ENCODE measurements at regions not wholly inside any gene's neighbourhood (a gene's known extent, or its start where the extent isn't known, plus 50 kb on each side); places are given as distances from the start of the nearest gene placed in this dataset.

- DNase-seq, result no peak
Measured at GRCh38 chrX:4451591-4451990, 738.1 kb upstream of the PRKX start.

- DNase-seq, result no peak
Measured at GRCh38 chrX:4450177-4450576, 736.7 kb upstream of the PRKX start.

DNA sequence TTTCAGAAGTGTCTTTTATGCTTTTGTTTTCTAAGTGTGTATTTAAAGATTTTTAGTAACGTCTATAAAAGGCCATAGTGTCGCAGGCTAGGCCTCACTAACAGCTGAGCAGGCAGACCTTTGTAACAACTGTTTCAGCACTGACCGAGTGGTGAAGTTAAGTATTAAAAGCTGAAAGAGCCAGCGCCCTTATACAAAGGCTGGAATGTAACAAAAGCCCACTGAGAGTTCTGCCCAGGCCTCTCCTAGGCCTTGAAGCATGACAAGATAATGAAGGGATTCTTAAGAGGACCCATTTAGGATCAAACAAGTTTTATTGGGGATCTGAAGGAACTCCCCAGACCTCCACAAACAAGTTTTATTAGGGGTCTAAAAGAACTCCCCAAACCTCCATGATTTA lies 722.5 kb upstream of the PRKX start:
- DNase-seq, result no peak

GRCh38 chrX:4397471-4397870 lies 684.0 kb upstream of the PRKX start:
- no peak for DNase-seq

- DNase-seq, result no peak
Measured at GRCh38 chrX:4382273-4382672, 668.8 kb upstream of the PRKX start.

DNA sequence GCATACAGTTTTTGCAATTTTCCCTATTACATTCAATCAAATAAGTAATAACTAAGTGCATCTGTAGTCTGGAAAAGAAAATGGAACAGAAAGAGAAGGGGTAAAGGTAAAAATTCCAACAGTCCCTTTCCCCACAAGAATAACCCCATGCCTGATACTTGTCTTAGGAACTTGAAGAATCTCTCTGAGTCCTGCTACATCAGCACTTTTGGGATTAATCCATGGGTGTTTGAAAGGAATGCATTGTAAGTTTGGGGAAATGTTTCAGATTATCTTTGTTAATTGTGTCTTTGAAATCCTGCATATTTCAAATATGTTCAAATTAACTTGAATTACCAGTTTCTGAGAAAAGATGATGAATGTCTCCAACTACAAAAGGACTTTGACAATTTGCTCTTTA lies 667.3 kb upstream of the PRKX start:
- no peak for DNase-seq

GRCh38 chrX:4379071-4379470 lies 665.6 kb upstream of the PRKX start:
- DNase-seq, result no peak

GRCh38 chrX:4373791-4374190 lies 660.3 kb upstream of the PRKX start:
- no peak for DNase-seq

DNA sequence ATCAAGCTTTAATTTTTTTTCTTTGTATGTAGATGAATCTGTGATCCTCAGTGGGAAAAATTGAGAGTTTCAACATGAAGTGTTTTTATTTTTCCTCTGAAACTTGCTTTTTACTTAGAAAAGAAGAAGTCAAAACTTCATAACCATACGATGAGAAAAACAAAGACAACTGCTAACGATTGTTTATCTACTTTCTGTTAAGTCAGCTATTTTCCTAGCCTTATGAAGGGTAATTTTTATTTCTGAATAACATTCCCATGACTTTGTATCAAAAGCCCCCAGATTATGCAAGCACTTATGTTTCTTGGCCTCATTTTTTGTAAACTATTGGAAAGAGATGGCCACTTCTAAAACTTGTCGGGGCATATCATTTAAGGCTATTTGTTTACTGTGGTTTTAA lies 645.1 kb upstream of the PRKX start:
- no peak for DNase-seq

DNA sequence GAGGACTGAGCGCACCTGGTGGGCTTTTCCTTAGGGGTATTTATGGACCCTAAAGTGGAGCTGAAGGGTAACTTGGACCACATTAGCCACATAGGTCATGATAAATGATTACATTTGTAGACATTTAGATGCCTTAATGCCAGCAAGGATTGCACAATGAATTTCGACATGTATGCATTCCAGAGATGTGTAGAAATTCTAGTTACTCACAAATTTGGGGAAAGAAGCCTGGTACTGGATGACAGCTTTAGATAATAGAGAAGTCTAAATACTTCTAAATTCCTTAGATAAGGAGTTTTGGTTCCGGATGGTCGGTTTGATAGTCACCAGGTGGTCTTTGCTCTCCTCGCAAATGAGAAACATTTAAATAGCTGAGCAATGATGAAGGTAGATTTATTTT lies 609.5 kb upstream of the PRKX start:
- DNase-seq, result no peak

- no peak for DNase-seq
Measured at GRCh38 chrX:4320436-4320947, 607.0 kb upstream of the PRKX start.

DNA sequence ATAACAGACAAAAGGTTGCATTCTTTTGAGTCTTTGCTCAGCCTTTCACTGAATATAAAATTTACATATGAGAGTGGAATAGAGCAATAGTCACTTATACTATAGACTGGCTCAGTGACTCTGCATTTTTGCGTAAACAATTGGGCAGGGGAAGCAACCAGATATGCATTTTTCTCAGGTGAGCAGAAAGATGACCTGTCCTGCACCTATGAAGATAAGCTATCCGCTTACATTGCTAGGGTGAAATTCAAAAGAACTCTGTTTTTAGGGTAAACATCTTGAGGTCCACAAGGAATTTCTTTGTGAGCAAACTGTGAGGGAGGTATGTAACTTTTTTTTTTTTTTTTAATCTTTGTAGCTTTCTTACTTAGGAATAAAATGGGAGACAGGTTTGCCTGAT lies 602.4 kb upstream of the PRKX start:
- no peak for DNase-seq

DNA sequence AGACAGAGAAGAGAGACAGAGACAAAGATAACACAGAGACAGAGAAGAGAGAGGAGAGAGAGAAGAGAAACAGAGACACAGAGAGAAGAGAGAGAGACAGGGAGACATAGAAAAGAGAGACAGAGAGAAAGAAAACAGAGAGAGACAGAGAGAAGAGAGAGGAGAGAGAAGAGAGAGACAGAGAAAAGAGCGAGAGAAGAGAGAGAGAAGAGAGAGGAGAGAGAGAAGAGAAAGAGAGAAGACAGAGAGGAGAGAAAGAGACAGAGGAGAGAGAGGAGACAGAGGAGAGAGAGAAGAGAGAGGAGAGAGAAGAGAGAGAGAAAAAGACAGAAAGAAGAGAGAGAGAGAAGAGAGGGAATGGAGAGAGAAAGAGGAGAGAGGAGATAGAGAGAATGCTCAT lies 601.1 kb upstream of the PRKX start:
- no peak for DNase-seq

- no peak for DNase-seq
Measured at GRCh38 chrX:4277122-4277521, 563.7 kb upstream of the PRKX start.

DNA sequence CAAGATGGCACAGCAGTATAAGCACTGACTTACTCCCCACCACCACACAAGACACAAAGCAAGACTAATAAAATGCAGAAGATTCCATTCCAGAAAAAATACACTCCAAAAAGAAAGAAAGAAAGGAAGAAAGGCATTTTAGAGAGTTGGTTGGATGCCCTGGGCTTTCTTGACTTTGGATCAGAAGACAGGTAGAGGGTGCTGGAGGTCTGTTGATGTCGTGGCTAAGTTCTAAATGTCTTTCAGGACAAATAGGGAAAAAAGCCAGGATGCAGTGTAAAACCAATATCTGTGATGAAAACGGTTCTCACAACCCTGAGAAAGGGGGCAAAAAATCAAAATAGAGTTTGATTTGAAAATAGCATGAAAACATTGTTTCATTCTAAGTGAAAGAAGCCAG lies 555.2 kb upstream of the PRKX start:
- no peak for DNase-seq

GRCh38 chrX:4265036-4265435 lies 551.6 kb upstream of the PRKX start:
- no peak for DNase-seq

DNA sequence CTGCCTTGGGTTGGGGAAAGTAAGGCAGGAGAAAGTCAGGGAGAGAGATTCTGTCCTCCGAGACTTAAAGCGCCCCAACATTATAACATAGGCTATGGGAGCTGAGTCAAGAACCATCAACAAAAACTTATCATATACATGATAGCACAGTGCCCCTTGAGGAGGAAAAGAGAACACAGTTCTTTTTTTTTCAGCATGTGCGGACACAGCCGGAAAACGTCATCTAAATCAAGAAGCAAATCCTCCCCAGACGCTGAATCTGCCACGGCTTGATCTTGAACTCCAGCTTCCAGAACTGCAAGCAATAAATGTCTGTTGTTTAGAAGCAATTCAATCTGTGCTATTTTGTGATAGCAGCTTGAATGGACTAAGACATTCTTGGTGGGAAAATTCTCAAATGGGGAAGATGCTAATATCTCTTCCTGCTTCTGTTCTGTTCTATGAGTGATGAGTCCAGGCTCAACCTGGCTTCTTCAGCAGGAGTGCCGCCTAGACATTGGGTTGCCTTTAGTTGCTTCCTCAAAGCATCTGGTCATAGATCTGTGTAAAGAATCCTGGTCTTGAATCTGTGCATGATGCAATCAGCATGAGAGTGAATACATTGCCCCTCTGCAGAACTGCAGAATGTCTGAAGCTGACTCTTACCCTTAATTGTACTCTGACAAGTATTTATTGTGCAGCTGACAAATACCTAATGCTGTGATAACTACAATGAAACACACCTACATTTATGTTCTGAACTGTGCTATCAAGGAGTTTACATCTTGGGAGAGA lies 549.8 kb upstream of the PRKX start:
- no peak for DNase-seq

- DNase-seq, result no peak
Measured at GRCh38 chrX:4253092-4253491, 539.6 kb upstream of the PRKX start.

- no peak for DNase-seq
Measured at GRCh38 chrX:4249401-4249800, 536.0 kb upstream of the PRKX start.

GRCh38 chrX:4243759-4244158 lies 530.3 kb upstream of the PRKX start:
- no peak for DNase-seq

- DNase-seq, result peak; percentile 18 to 58
Measured at GRCh38 chrX:4240541-4241194, 527.2 kb upstream of the PRKX start.

DNA sequence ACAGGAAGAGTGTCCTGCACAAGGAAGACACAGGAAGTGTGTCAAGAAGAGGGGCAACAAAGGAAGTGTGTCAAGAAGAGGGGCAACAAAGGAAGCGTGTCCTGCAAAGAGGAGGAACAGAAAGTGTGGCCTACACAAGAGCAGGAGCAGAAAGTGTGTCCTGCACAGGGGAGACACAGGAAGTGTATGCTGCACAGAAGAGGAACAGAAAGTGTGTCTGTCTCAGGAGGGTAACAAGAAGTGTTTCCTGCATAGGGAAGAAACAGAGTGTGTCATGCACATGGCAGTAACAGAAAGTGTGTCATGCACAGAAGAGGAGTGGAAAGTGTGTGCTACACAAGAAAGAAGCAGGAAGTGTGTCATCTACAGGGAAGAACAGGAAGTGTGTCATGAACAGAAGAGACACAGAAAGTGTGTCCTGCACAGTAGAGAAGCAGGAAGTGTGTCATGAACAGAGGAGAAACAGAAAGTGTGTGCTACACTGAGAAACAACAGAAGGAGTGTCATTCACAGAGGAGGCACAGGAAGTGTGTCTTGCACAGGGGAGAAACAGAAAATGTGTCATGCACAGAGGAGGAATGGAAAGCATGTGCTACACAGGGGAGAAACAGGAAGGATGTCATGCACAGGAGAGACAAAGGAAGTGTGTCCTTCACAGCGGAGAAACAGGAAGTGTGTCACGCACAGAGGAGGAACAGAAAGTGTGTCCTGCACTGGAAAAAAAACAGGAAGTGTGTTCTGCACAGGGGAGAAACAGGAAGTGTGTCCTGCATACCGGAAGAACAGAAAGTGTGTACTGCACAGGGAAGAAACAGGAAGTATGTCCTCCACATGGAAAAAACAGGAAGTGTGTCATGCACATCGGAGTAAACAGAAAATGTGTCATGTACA lies 526.4 kb upstream of the PRKX start:
- no peak for DNase-seq

DNA sequence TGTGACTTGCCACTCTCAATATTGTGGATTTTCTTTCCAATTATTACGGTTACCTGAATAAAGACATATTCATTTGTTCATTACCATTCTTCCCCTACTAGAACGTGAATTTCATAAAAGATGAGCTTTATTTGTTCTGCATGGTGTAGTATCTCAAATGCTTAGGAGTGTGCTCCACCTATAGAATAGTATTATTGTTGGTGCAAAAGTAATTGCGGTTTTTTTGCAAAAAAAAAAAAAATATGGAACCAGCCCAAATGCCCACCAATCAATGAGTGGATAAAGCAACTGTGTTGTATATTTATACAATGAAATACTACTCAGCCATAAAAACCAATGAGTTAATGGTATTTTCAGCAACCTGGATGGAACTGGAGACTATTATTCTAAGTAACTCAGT lies 525.5 kb upstream of the PRKX start:
- no peak for DNase-seq

DNA sequence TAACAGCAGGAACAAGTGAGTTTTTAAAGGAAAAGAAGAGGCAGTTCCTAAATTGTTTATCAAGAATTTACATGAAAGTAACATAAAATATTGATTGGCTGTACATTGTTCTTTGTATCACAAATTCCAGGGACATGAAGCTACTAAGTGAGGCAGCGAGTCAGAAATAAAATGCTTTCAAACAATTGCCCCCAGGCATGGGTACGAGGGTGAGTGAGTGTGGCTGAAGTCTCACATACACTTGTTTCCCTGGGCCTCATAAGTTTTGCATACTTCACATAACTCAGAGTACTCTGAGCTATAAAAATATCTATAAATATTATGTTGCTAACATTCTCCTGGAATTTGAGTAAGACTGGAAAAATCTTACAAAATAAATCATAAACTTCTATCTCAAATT lies 511.6 kb upstream of the PRKX start:
- no peak for DNase-seq

Data from CD4-positive, alpha-beta T cell treated with Interleukin-4 for 1 hour (primary cell).